ENCODE measurements at regions not wholly inside any gene's neighbourhood (a gene's known extent, or its start where the extent isn't known, plus 50 kb on each side); places are given as distances from the start of the nearest gene placed in this dataset.

- no peak for DNase-seq
Observed at GRCh38 chr2:154934213-154934612, 235.7 kb downstream of the KCNJ3 start.

DNA sequence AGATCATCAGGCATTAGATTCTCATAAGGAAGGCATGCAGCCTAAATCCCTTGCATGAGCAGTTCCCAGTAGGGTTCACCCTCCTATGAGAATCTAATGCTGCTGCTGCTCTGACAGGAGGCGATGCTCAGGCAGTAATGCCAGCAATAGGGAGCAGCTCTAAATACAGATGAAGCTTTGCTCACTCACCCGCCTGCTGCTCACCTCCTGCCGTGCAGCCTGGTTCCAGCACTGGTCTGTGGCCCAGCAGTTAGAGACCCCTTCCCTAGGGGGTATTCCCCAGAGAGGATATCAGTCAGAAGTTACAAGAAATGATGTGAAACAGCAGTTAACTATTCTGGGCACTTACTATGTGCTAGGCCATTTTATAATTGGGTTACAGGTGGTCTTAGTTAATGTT, 226.0 kb downstream of the KCNJ3 start:
- DNase-seq = no peak

GRCh38 chr2:154914561-154914960, 216.1 kb downstream of the KCNJ3 start:
- DNase-seq = no peak

GRCh38 chr2:154912215-154912614, 213.7 kb downstream of the KCNJ3 start:
- DNase-seq = no peak

DNA sequence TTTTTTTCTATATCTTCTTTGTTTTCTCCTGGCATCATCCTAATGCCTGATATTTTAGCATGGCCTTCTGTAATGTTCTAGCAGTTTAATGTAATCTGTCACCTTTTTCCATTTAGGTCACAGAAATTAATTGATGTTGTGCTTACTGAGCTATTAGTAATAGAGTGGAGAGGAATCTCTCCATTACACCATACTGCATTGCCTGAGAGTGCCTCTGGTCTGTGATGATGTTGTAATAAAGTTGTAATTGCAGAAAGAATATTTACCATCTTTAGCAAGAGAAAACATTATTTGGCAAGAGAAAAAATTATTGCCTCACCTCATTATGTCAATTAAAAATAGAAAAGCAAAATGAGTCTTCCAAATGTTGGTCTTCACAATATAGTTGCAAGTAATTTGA, 213.2 kb downstream of the KCNJ3 start:
- DNase-seq = no peak

- DNase-seq = no peak
Observed at GRCh38 chr2:154910701-154911100, 212.2 kb downstream of the KCNJ3 start.

DNA sequence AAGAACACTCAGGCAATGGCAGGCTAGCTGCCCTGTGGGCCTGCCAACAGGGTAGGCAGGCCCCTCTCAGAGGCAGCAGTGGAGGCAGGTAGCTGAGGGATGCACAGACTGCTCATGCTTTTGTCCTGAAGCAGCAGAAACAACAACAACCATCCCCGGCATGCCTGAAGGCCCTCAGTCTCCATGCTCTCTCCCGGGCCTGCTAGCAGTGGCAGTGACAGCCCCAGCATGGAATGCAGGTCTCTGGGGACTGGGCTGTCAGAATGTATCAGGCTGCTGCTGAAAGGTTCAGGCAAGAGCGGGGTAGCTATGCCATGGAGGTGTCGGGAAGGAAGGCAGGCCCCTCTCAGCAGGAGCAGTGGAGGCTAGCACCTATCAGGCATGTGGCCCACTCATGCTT, 209.8 kb downstream of the KCNJ3 start:
- DNase-seq = no peak

All from anterior cingulate cortex (tissue), 58 donors.